ENCODE measurements at regions not wholly inside any gene's neighbourhood (a gene's known extent, or its start where the extent isn't known, plus 50 kb on each side); places are given as distances from the start of the nearest gene placed in this dataset.

- DNase-seq (ENCODE audit: extremely low spot score, unreplicated experiment), result no peak
- Mint-ChIP-seq H3K9me3 (no peaks in the 10 kb centered on the region), H3K36me3 (no peaks in the 10 kb centered on the region), H3K27ac (no peak overlapping the region), H3K4me3 (no peak overlapping the region), H3K27me3 (no peaks in the 10 kb centered on the region), H3K4me1 (ENCODE audit: unreplicated experiment) (no peaks in the 10 kb centered on the region)
- TF ChIP-seq, protein P1, sequence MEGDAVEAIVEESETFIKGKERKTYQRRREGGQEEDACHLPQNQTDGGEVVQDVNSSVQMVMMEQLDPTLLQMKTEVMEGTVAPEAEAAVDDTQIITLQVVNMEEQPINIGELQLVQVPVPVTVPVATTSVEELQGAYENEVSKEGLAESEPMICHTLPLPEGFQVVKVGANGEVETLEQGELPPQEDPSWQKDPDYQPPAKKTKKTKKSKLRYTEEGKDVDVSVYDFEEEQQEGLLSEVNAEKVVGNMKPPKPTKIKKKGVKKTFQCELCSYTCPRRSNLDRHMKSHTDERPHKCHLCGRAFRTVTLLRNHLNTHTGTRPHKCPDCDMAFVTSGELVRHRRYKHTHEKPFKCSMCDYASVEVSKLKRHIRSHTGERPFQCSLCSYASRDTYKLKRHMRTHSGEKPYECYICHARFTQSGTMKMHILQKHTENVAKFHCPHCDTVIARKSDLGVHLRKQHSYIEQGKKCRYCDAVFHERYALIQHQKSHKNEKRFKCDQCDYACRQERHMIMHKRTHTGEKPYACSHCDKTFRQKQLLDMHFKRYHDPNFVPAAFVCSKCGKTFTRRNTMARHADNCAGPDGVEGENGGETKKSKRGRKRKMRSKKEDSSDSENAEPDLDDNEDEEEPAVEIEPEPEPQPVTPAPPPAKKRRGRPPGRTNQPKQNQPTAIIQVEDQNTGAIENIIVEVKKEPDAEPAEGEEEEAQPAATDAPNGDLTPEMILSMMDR (conservative IDR thresholded peaks at IDR 0.05), result no peak
These were observed 56.1 kb upstream of the NKAIN2 start for GRCh38 chr6:123747515-123747914.

GRCh38 chr6:123745895-123746294, 57.8 kb upstream of the NKAIN2 start:
- Mint-ChIP-seq H3K27ac (no peak overlapping the region), H3K27me3 (no peaks in the 10 kb centered on the region), H3K36me3 (no peaks in the 10 kb centered on the region), H3K4me1 (ENCODE audit: unreplicated experiment) (no peaks in the 10 kb centered on the region), H3K9me3 (no peaks in the 10 kb centered on the region), H3K4me3 (no peak overlapping the region)
- TF ChIP-seq, protein P1 (conservative IDR thresholded peaks at IDR 0.05), result no peak
- no peak for DNase-seq (ENCODE audit: extremely low spot score, unreplicated experiment)

- DNase-seq (ENCODE audit: extremely low spot score, unreplicated experiment), result no peak
- no peaks in the 10 kb centered on the region for H3K27me3 Mint-ChIP-seq
- H3K4me3 Mint-ChIP-seq, result no peak overlapping the region
- TF ChIP-seq, protein P1 (conservative IDR thresholded peaks at IDR 0.05), result no peak
- no peaks in the 10 kb centered on the region for H3K36me3 Mint-ChIP-seq
- H3K27ac Mint-ChIP-seq, result no peak overlapping the region
- H3K4me1 Mint-ChIP-seq (ENCODE audit: unreplicated experiment), result no peaks in the 10 kb centered on the region
- no peaks in the 10 kb centered on the region for H3K9me3 Mint-ChIP-seq
These were observed 58.8 kb upstream of the NKAIN2 start for GRCh38 chr6:123744840-123745239.

DNA sequence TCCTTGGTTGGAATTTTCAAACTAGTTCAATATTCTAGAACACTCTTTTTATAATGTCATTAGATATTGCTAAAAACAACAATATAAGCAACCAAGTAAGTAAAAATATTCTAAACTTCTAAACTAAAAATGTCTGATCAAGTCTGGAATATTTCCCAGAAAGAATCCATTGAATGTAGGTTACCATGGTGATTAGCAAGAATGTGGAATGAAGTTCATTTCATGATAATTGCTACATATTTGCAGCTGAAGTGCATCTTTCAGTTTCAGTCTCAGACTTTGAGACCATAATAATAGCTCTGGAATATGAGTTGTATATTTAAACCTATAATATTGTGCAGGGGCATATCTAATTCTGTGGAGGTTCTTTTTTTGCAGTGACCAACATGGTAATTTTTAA, 61.0 kb upstream of the NKAIN2 start:
- Mint-ChIP-seq H3K27ac (no peak overlapping the region), H3K4me1 (ENCODE audit: unreplicated experiment) (no peaks in the 10 kb centered on the region), H3K27me3 (no peaks in the 10 kb centered on the region), H3K9me3 (no peaks in the 10 kb centered on the region), H3K4me3 (no peak overlapping the region), H3K36me3 (no peaks in the 10 kb centered on the region)
- DNase-seq (ENCODE audit: extremely low spot score, unreplicated experiment), result no peak
- TF ChIP-seq, protein P1 (conservative IDR thresholded peaks at IDR 0.05), result no peak

DNA sequence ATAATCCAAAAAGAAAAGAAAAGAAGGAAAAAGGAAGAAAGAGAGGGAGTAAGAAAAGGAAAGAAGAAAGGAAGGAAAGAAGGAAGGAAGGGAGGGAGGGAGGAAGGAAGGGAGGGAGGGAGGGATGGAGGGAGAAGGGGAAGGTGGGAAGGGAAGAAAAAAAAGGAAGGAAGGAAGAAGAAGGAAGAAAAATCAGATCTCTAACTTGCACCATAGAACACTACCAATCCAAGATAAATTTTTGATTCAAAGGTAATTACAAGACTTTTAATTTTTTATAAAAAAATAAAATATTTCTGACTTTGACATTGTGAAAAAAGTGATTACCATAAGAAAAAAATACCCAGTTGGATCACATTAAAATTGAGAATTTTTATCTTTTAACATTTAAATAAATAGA, 70.5 kb upstream of the NKAIN2 start:
- no peaks in the 10 kb centered on the region for H3K9me3 Mint-ChIP-seq
- no peaks in the 10 kb centered on the region for H3K36me3 Mint-ChIP-seq
- TF ChIP-seq, protein P1 (conservative IDR thresholded peaks at IDR 0.05), result no peak
- no peak overlapping the region for H3K27ac Mint-ChIP-seq
- no peak overlapping the region for H3K4me3 Mint-ChIP-seq
- H3K27me3 Mint-ChIP-seq, result no peaks in the 10 kb centered on the region
- no peak for DNase-seq (ENCODE audit: extremely low spot score, unreplicated experiment)
- no peaks in the 10 kb centered on the region for H3K4me1 Mint-ChIP-seq (ENCODE audit: unreplicated experiment)

DNA sequence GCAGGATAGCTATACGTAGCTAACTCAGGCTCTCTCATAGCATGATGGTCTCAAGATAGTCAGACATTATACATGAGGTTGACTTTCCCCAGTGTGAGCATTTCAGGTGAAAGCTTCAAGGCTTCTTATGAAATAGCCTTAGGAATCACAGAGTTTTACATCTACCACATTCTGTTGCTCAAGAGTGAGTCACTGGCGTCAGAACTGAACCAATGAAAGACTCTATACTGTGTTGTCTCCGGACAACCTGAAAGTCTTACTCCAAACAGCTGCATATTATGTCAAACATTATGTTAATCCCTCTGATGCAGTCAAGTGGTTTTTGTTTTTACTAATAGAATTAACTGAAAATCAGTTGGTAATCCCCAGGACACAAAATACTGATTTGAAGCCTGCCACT, 79.8 kb upstream of the TRDN start:
- Mint-ChIP-seq H3K27ac (no peak overlapping the region), H3K36me3 (no peaks in the 10 kb centered on the region), H3K4me3 (no peak overlapping the region)

More for the DNA sequence above, 79.8 kb upstream of the TRDN start:
- Mint-ChIP-seq H3K27me3 (peaks cover 4% of the 10 kb centered on the region), H3K4me1 (ENCODE audit: unreplicated experiment) (no peaks in the 10 kb centered on the region), H3K9me3 (no peaks in the 10 kb centered on the region)
- TF ChIP-seq, protein P1 (conservative IDR thresholded peaks at IDR 0.05), result no peak
- DNase-seq (ENCODE audit: extremely low spot score, unreplicated experiment), result no peak
